ENCODE measurements at regions not wholly inside any gene's neighbourhood (a gene's known extent, or its start where the extent isn't known, plus 50 kb on each side); places are given as distances from the start of the nearest gene placed in this dataset.

GRCh38 chr4:100569196-100569595, 51.4 kb upstream of the EMCN start:
- H3K27me3 ChIP-seq (ENCODE audit: insufficient read depth in 3 of 3, low read length in 2 of 3) = no peaks in the 10 kb centered on the region
- intact Hi-C loops (cut with DNase I) = no loop called here
- DNase-seq (no peak), ATAC-seq (no peak)
- H3K4me1 ChIP-seq = no peaks in the 10 kb centered on the region
- H3K4me3 ChIP-seq = no peak overlapping the region
- 39 to 72% (median 61%) methylated on average over 2 of the region's 2 CpGs for WGBS, 3 donors
- H3K27ac ChIP-seq = no peak overlapping the region
- no peaks in the 10 kb centered on the region for H3K9me3 ChIP-seq
- no peaks in the 10 kb centered on the region for H3K36me3 ChIP-seq (ENCODE audit: insufficient read depth in 1 of 2, low read depth in 1 of 2)
- TF ChIP-seq CTCF (IDR thresholded peaks at IDR 0.05) = no peak

Data from psoas muscle (tissue), 7 donors.